GM12878 (cell line): ENCODE measurements at regions not wholly inside any gene's neighbourhood (a gene's known extent, or its start where the extent isn't known, plus 50 kb on each side); places are given as distances from the start of the nearest gene placed in this dataset.

ENCODE experiments used
- ATAC-seq: fragments of 200-7000 bp; cut with Tn5 transposase; 3 replicates; pipeline ENCODE4 v1.9.1; 2020; ENCODE audit warnings: mild to moderate bottlenecking, moderate library complexity
- BruUV-seq: library from RNA; stranded (reverse); fragments of 400-500 nt; replicated peaks from 2 replicates; lab custom pipeline; 2021; lab: Mats Ljungman, UMichigan
- CTCF ChIA-PET: fragments of 300-600 bp; sonication (Branson Sonifier 250); formaldehyde crosslinking; extraction: SDS; loops from one replicate; lab custom pipeline; 2021; ENCODE audit warnings: inconsistent platforms; lab: Yijun Ruan, JAX
- POLR2A ChIA-PET: fragments of 350-600 bp; formaldehyde crosslinking; extraction: SDS; loops from one replicate; lab custom pipeline; 2021; ENCODE audit warnings: inconsistent platforms; lab: Charles Lee
- RAD21 ChIA-PET: fragments of 300-600 bp; sonication (Branson Sonifier 250); formaldehyde crosslinking; loops from one replicate; lab custom pipeline; 2023; ENCODE audit warnings: antibody characterized with exemption; ENCODE audit not compliant: unreplicated experiment; lab: Charles Lee
- SMC1A ChIA-PET: fragments of 300-600 bp; sonication (Branson Sonifier 250); formaldehyde crosslinking; loops from one replicate; lab custom pipeline; 2023; ENCODE audit not compliant: unreplicated experiment, uncharacterized antibody; lab: Charles Lee
- DNase-seq: peaks from one replicate; pipeline ENCODE4 v3.0.0-alpha.2; 2011; ENCODE audit warnings: low read depth, low spot score
- FAIRE-seq: peaks from 3 replicates; lab custom pipeline; 2011; peaks lifted over from hg19 to GRCh38; lab: Jason Lieb, UNC
- H2AFZ ChIP-seq: 2 replicates; pipeline ENCODE4 v1.6.0; 2011; ENCODE audit warnings: low read depth, low read length, control low read depth; ENCODE audit not compliant: control insufficient read depth
- H3K27ac ChIP-seq: 2 replicates; pipeline ENCODE4 v1.5.1; 2011; ENCODE audit warnings: control low read depth; ENCODE audit not compliant: control insufficient read depth, insufficient read depth
- H3K27me3 ChIP-seq, 2 experiments: replicated peaks in 1 of 2; 2 replicates each; pipeline versions ENCODE4 v1.6.0 to v1.6.1; 2011; ENCODE audit warnings: low read length in 1 of 2; ENCODE audit not compliant: control insufficient read depth in 2 of 2, insufficient read depth in 2 of 2
- H3K36me3 ChIP-seq, 2 experiments: 2 replicates each; pipeline ENCODE4 v1.5.1; 2011; ENCODE audit warnings: low read length in 1 of 2; ENCODE audit not compliant: control insufficient read depth in 2 of 2, insufficient read depth in 2 of 2
- H3K4me1 ChIP-seq: 2 replicates; pipeline ENCODE4 v1.6.1; 2011; ENCODE audit warnings: mild to moderate bottlenecking, low read length, moderate library complexity, mixed read lengths; ENCODE audit not compliant: control insufficient read depth, insufficient read depth
- H3K4me2 ChIP-seq: 2 replicates; pipeline ENCODE4 v1.6.0; 2011; ENCODE audit warnings: control low read depth; ENCODE audit not compliant: control insufficient read depth, insufficient read depth
- H3K4me3 ChIP-seq: fragments of 200-600 bp; sonication (generic); 2 replicates; pipeline ENCODE4 v1.5.1; 2016
- H3K79me2 ChIP-seq: 2 replicates; pipeline ENCODE4 v1.6.0; 2011; ENCODE audit warnings: low read length; ENCODE audit not compliant: control insufficient read depth, insufficient read depth
- H3K9ac ChIP-seq: 2 replicates; pipeline ENCODE4 v1.8.0; 2011; ENCODE audit warnings: low read length, control low read depth, mixed read lengths; ENCODE audit not compliant: control insufficient read depth, insufficient read depth
- H3K9me3 ChIP-seq: replicated peaks from 3 replicates; pipeline ENCODE4 v1.5.1; 2011; ENCODE audit warnings: mild to moderate bottlenecking, low read length; ENCODE audit not compliant: control insufficient read depth, insufficient read depth
- H4K20me1 ChIP-seq: 2 replicates; pipeline ENCODE4 v1.6.0; 2011; ENCODE audit not compliant: control insufficient read depth, insufficient read depth
- ATF7 ChIP-seq: fragments of 450-650 bp; IDR thresholded peaks from 2 replicates; pipeline ENCODE4 v1.6.1; 2016; ENCODE audit warnings: low read depth, mild to moderate bottlenecking
- BHLHE40 ChIP-seq, 2 experiments: fragments of 450-650 bp in 1 of 2; IDR thresholded peaks; 2 replicates each; pipeline ENCODE4 v1.6.1; 2011 to 2017; ENCODE audit warnings: low read depth in 2 of 2, borderline replicate concordance in 1 of 2, improper control_type of control experiment in 1 of 2, low read length in 1 of 2, mild to moderate bottlenecking in 1 of 2
- CBX3 ChIP-seq: fragments of 200-600 bp; sonication (generic); IDR thresholded peaks from 2 replicates; pipeline ENCODE4 v1.6.1; 2016; ENCODE audit warnings: low read depth, borderline replicate concordance
- CREM ChIP-seq: IDR thresholded peaks from 2 replicates; pipeline ENCODE4 v1.6.1; 2014; ENCODE audit warnings: antibody characterized with exemption, low read depth
- HCFC1 ChIP-seq: fragments of 150-350 bp; IDR thresholded peaks from 2 replicates; pipeline ENCODE4 v1.6.1; 2014; ENCODE audit warnings: low read length
- IRF5 ChIP-seq: fragments of 450-650 bp; IDR thresholded peaks from 2 replicates; pipeline ENCODE4 v1.6.1; 2017; ENCODE audit warnings: borderline replicate concordance
- KDM1A ChIP-seq: fragments of 200-600 bp; sonication (generic); IDR thresholded peaks from 2 replicates; pipeline ENCODE4 v1.6.1; 2016; ENCODE audit warnings: borderline replicate concordance
- LARP7 ChIP-seq: fragments of 450-650 bp; IDR thresholded peaks from 2 replicates; pipeline ENCODE4 v1.6.1; 2017; ENCODE audit warnings: mild to moderate bottlenecking
- MAX ChIP-seq: IDR thresholded peaks from 2 replicates; pipeline ENCODE4 v1.6.1; 2012; ENCODE audit warnings: low read depth, low read length, improper control_type of control experiment
- MXI1 ChIP-seq: fragments of 150-350 bp; IDR thresholded peaks from 2 replicates; pipeline ENCODE4 v1.6.1; 2011; ENCODE audit warnings: low read depth, mild to moderate bottlenecking, inconsistent platforms, low read length, improper control_type of control experiment
- PRDM15 ChIP-seq: fragments of 450-650 bp; formaldehyde crosslinking; IDR thresholded peaks from 2 replicates; pipeline ENCODE4 v1.4.0; 2020; ENCODE audit warnings: mild to moderate bottlenecking, moderate library complexity
- RCOR1 ChIP-seq: conservative IDR thresholded peaks from 2 replicates; pipeline ENCODE4 v1.6.1; 2012; ENCODE audit warnings: low read depth, low read length, improper control_type of control experiment
- RFX5 ChIP-seq: IDR thresholded peaks from 2 replicates; pipeline ENCODE4 v1.6.1; 2011; ENCODE audit warnings: low read depth, low read length, improper control_type of control experiment
- SMAD5 ChIP-seq: IDR thresholded peaks from 2 replicates; pipeline ENCODE4 v1.6.1; 2016; ENCODE audit warnings: antibody characterized with exemption, low read depth
- SRF ChIP-seq, 2 experiments: IDR thresholded peaks; 2 replicates each; pipeline ENCODE4 v1.6.1; 2011; ENCODE audit warnings: low read depth in 2 of 2, low read length in 2 of 2, mild to moderate bottlenecking in 1 of 2, moderate library complexity in 1 of 2
- STAT3 ChIP-seq: IDR thresholded peaks from 2 replicates; pipeline ENCODE4 v1.6.1; 2011; ENCODE audit warnings: low read depth, low read length, improper control_type of control experiment
- TCF12 ChIP-seq: IDR thresholded peaks from 2 replicates; pipeline ENCODE4 v1.6.1; 2011; ENCODE audit warnings: low read depth, mild to moderate bottlenecking, low read length
- WGBS: methylation state at CpG from one replicate; pipeline ENCODE4 v1.1.6; 2016; ENCODE audit warnings: low lambda C conversion rate; ENCODE audit not compliant: insufficient replicate concordance, insufficient coverage; ENCODE audit errors: missing lambda C conversion rate; 5-methylcytosine and 5-hydroxymethylcytosine counted together
- in situ Hi-C: fragments of 300-500 bp; cut with MboI; formaldehyde crosslinking; loops from 9 replicates; pipeline ENCODE4 v1.14.3; 2018; ENCODE audit warnings: mixed read lengths
- intact Hi-C: fragments of 100-400 bp; cut with micrococcal nuclease; formaldehyde crosslinking; loops from one replicate; pipeline ENCODE4 v1.14.2; 2022; ENCODE audit not compliant: unreplicated experiment

GRCh38 chr6:139887275-139887674, 512.8 kb upstream of the CITED2 start:
- no peak overlapping the region for H3K27ac ChIP-seq
- peaks cover 12% of the 10 kb centered on the region for H3K4me1 ChIP-seq
- no peaks in the 10 kb centered on the region for H3K27me3 ChIP-seq
- BruUV-seq = no TSS peak
- H4K20me1 ChIP-seq = no peaks in the 10 kb centered on the region
- ATAC-seq (no peak), FAIRE-seq (no peak), DNase-seq (no peak)
- 89% methylated on average over 3 of the region's 3 CpGs for WGBS
- SMC1A ChIA-PET = interaction anchor here (0.9 to 3.6 kb wide), 6 partner anchors 12 to 153 kb away, joined by 3 to 18 read pairs (median 3); no protein-coding TSS in a partner anchor
- RAD21 ChIA-PET = interaction anchor here (1.0 kb wide), 1 partner anchor 16 kb away, joined by 6 read pairs; no protein-coding TSS in a partner anchor
- CTCF ChIA-PET = interaction anchor here (1.3 to 3.0 kb wide), 2 partner anchors 10 to 389 kb away, joined by 3 to 15 read pairs; no protein-coding TSS in a partner anchor
- no peak overlapping the region for H3K4me2 ChIP-seq
- H3K79me2 ChIP-seq = no peaks in the 10 kb centered on the region
- TF ChIP-seq SRF (IDR thresholded peaks at IDR 0.05; ENCODE audit: low read depth in 2 of 2, low read length in 2 of 2) = no peak
- TF ChIP-seq STAT3 = no peak
- no peak for TF ChIP-seq ATF7
- no peak for TF ChIP-seq MXI1
- TF ChIP-seq PRDM15 = no peak
- no peak for TF ChIP-seq LARP7
- no peak for TF ChIP-seq RFX5
- TF ChIP-seq MAX = no peak
- no peak for TF ChIP-seq CBX3
- TF ChIP-seq KDM1A = no peak
- no peak for TF ChIP-seq HCFC1
- no peak for TF ChIP-seq CREM
- no peak for TF ChIP-seq SMAD5
- no peak for TF ChIP-seq TCF12
- no peak for TF ChIP-seq IRF5
- no peak for TF ChIP-seq BHLHE40 (IDR thresholded peaks at IDR 0.05; ENCODE audit: borderline replicate concordance in 1 of 2, low read depth in 2 of 2, low read length in 1 of 2)
- TF ChIP-seq RCOR1 = no peak
- POLR2A ChIA-PET = interaction anchor here (1.0 kb wide), 1 partner anchor 17 kb away, joined by 3 read pairs; no protein-coding TSS in a partner anchor
- no peak overlapping the region for H3K9ac ChIP-seq
- H3K4me3 ChIP-seq = no peak overlapping the region
- in situ Hi-C loops = no loop called here
- H2AFZ ChIP-seq = no peak overlapping the region
- H3K36me3 ChIP-seq = no peaks in the 10 kb centered on the region
- intact Hi-C loops = loop anchor here (10.0 kb wide), 2 partner anchors 658 to 1678 kb away; no protein-coding TSS in a partner anchor
- no peaks in the 10 kb centered on the region for H3K9me3 ChIP-seq
